ENCODE measurements at regions not wholly inside any gene's neighbourhood (a gene's known extent, or its start where the extent isn't known, plus 50 kb on each side); places are given as distances from the start of the nearest gene placed in this dataset.

- no peak for DNase-seq (ENCODE audit: low spot score)
Measured at GRCh38 chr17:14886200-14886739, 378.9 kb downstream of the PMP22 start.

- no peak for DNase-seq (ENCODE audit: low spot score)
Measured at GRCh38 chr17:14882131-14882530, 383.0 kb downstream of the PMP22 start.

- DNase-seq (ENCODE audit: low spot score): no peak
Measured at GRCh38 chr17:14875557-14876412, 389.3 kb downstream of the PMP22 start.

GRCh38 chr17:14873996-14874395, 391.1 kb downstream of the PMP22 start:
- DNase-seq (ENCODE audit: low spot score): no peak

GRCh38 chr17:14873540-14873939, 391.6 kb downstream of the PMP22 start:
- DNase-seq (ENCODE audit: low spot score): no peak

- DNase-seq (ENCODE audit: low spot score): no peak
Measured at GRCh38 chr17:14871921-14872320, 393.2 kb downstream of the PMP22 start.

- DNase-seq (ENCODE audit: low spot score): no peak
Measured at GRCh38 chr17:14866266-14866665, 398.9 kb downstream of the PMP22 start.

GRCh38 chr17:14864127-14864526, 401.0 kb downstream of the PMP22 start:
- no peak for DNase-seq (ENCODE audit: low spot score)

- no peak for DNase-seq (ENCODE audit: low spot score)
Measured at GRCh38 chr17:14859542-14859941, 405.6 kb downstream of the PMP22 start.

GRCh38 chr17:14856176-14856575, 408.9 kb downstream of the PMP22 start:
- DNase-seq (ENCODE audit: low spot score): no peak

GRCh38 chr17:14854691-14855090, 410.4 kb downstream of the PMP22 start:
- DNase-seq (ENCODE audit: low spot score): no peak

- no peak for DNase-seq (ENCODE audit: low spot score)
Measured at GRCh38 chr17:14845591-14846281, 419.4 kb downstream of the PMP22 start.

- DNase-seq (ENCODE audit: low spot score): no peak
Measured at GRCh38 chr17:14843086-14843795, 421.9 kb downstream of the PMP22 start.

- no peak for DNase-seq (ENCODE audit: low spot score)
Measured at GRCh38 chr17:14840616-14841231, 424.4 kb downstream of the PMP22 start.

GRCh38 chr17:14838567-14838966, 426.6 kb downstream of the PMP22 start:
- DNase-seq (ENCODE audit: low spot score): no peak

- DNase-seq (ENCODE audit: low spot score): no peak
Measured at GRCh38 chr17:14833201-14833785, 431.8 kb downstream of the PMP22 start.

- no peak for DNase-seq (ENCODE audit: low spot score)
Measured at GRCh38 chr17:14831491-14831890, 433.6 kb downstream of the PMP22 start.

GRCh38 chr17:14827396-14827919, 437.7 kb downstream of the PMP22 start:
- DNase-seq (ENCODE audit: low spot score): no peak

GRCh38 chr17:14826358-14826757, 438.8 kb downstream of the PMP22 start:
- no peak for DNase-seq (ENCODE audit: low spot score)

GRCh38 chr17:14818469-14818868, 446.7 kb downstream of the PMP22 start:
- DNase-seq (ENCODE audit: low spot score): no peak

GRCh38 chr17:14815079-14815478, 450.0 kb downstream of the PMP22 start:
- DNase-seq (ENCODE audit: low spot score): no peak
